HuH-7 (cell line): ENCODE measurements at regions not wholly inside any gene's neighbourhood (a gene's known extent, or its start where the extent isn't known, plus 50 kb on each side); places are given as distances from the start of the nearest gene placed in this dataset.
"Not testable (repeated sequence)": the region's sequence is repeated elsewhere in the genome, so short reads cannot be mapped to it uniquely, and the experiment has no call there.

ENCODE experiments used
- DNase-seq: peaks from one replicate; pipeline ENCODE4 v3.0.0; 2011; ENCODE audit warnings: low spot score

DNA sequence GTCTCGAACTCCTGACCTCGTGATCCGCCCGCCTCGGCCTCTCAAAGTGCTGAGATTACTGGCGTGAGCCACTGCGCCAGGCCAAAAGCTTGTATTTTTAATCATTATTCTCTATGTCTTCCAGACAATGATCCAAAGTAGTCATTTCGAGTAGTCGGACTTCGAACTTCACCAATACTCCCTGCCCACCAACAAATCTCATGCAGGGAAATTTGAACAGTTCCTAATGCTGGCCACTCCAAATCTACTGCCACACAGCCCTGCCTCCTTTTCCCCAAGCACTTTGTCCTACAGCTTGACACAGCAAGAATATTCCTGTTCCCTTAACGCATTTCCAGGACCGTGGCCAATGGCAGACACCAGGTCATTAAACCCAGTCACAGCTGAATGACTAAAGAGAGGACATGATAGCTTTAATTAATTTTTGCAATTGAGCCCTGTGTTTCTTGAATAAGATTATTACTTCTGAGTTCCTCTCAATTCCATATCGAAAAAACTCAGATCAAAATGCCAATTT is 142.3 kb upstream of the NRP1 start:
- peak; percentile 47 for DNase-seq

DNA sequence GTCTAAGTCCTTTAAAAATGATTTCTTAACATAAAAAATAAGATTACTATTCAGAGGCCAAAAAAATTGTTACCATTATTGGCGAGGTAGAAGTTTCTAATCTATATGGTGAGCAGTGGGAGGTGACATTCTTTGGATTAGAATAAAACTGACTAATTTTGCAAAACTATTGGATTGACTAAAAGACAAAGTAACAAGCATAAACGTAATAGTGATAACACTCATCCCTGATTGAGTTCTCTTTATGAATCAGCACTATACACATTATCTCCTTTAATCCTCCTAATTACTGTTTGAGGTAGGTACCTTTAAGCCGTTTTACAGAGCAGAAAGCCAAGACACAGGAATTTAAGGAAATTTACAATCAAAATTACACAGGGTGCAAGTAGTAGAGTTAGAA is 139.2 kb upstream of the NRP1 start:
- DNase-seq = no peak

DNA sequence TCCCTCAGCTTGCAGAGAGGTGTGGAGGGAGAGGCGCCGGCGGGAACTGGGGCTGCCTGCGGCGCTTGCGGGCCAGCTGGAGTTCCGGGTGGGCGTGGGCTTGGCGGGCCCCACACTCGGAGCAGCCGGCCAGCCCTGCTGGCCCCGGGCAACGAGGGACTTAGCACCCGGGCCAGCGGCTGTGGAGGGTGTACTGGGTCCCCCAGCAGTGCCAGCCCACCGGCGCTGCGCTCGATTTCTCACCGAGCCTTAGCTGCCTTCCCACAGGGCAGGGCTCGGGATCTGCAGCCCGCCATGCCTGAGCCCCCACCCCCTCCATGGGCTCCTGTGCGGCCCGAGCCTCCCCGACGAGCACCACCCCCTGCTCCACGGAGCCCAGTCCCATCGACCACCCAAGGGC is 133.5 kb upstream of the NRP1 start:
- DNase-seq = not testable (repeated sequence)

DNA sequence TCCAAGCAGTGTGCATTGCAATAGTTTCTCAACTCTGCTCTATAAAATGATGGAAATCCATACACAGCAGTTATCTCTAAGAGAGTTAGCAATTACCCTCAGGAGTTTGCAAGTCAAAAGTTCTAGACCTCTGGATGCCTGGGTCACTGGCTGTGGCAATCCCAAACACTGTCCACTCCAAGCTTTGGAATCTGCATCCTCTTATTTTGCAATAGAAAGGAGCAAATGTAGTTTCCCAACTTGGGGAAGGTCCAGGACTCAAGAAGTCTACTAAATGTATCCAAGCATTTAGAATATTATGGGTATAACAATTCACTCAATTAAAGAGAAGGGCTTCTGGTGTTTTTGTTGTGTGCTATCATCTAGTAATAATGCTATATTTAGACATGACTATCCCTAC is 131.3 kb upstream of the NRP1 start:
- no peak for DNase-seq

DNA sequence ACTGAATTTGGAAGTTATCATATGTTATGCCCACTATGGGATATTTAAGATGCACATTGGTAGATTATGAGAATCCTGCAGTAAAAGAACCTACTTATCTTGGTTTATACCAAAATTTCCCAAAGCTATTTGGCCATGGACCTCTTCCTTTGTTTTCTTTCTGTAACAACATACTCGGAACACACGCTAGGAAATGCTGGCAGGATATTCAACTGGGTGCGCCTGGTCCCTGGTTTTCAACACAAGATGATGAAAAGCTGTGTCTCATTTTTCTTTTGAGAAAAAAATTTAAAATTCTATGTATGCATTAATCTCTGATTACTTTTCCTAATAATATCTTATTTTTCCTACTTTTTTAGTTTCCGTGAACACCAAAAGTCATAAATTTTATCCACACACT is 128.5 kb upstream of the NRP1 start:
- DNase-seq = no peak

DNA sequence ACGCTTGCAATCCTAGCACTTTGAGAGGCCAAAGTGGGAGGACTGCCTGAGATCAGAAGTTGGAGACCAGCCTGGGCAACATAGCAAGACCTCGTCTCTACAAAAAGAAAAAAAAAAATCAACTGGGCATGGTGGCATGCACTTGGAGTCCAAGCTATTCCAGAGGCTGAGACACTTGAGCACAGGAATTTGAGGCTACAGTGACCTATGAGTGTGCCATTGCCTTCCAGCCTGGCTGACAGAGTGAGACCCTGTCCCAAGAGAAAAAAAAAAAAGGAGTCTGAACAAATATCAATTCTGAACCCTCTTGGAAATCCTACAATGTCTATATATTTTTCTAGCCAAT is 126.8 kb upstream of the NRP1 start:
- no peak for DNase-seq

DNA sequence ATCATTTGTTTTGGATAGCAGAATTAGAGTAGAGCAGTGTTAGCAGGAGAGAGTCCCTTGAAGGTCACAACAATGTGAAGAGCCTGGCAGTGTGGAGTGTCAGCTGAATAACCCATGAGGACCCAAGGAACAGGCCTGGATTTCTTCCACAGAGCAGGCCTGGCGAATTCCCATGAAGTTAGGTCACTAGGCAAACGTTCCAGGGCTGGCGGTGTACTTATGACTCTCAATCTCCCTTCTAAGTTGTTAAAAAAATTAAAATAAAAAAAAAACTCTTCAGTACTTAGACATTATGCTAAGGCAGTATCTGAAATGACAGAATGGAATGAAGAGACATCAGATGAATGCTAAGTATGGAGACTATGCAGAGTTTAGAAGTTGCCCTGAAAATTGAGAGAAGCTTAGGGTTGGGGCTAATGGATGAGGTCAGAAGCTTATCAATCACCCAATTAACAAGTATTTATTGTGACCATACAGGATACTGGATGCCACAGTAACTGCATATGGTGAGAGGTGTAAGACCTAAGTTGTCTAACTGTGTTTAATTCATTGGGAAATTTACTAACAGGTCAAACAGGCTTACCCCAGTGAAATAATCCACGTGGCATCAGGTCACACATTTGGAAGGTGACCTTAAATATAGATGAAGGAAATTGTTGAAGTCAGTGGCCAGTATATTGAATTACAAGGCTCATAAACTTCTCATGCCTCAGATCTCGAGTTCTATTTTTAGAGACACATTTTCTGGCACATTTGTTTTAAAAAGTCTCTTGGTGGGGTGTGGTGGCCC is 126.2 kb upstream of the NRP1 start:
- DNase-seq = no peak

DNA sequence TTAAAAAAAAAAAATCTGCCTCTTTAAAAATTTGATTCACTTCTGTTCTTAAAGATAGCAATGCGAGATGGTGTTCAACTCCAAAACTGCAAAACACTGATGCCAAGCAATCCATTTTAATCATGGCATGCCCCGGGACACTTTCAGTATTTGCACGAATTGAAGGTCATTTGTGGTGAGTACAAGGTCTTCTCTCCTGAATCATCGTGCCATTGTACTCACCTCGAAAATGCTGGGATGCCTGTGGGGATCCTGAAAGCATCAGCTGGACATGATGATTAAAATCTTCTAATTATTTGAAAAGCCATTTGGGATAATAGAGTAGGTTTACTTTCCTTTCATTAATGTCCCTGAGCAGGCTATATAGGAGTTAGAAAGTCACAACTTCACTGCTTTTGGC is 125.1 kb upstream of the NRP1 start:
- no peak for DNase-seq

- DNase-seq = peak; percentile 22
Observed at GRCh38 chr10:33455029-33455428, 120.6 kb upstream of the NRP1 start.

DNA sequence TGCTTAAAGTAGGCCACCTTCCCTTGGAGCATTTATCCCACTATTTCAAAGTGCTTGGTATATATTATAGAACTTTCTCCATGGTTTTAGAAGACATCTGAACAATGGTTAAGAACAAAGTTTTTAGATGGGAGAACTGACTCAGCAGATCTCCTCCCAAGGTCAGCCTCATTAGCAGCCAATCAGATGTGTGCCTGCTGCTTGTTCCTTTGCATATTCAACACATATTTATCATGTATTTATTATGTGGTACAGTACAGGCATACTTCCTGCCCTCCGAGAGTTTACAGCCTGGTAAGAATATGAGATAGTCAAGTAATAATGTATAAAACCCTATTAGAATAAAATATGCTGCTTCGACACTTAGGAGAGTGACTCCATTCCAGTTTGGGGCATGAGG is 120.1 kb upstream of the NRP1 start:
- no peak for DNase-seq

GRCh38 chr10:33453081-33454025 is 118.9 kb upstream of the NRP1 start:
- no peak for DNase-seq

DNA sequence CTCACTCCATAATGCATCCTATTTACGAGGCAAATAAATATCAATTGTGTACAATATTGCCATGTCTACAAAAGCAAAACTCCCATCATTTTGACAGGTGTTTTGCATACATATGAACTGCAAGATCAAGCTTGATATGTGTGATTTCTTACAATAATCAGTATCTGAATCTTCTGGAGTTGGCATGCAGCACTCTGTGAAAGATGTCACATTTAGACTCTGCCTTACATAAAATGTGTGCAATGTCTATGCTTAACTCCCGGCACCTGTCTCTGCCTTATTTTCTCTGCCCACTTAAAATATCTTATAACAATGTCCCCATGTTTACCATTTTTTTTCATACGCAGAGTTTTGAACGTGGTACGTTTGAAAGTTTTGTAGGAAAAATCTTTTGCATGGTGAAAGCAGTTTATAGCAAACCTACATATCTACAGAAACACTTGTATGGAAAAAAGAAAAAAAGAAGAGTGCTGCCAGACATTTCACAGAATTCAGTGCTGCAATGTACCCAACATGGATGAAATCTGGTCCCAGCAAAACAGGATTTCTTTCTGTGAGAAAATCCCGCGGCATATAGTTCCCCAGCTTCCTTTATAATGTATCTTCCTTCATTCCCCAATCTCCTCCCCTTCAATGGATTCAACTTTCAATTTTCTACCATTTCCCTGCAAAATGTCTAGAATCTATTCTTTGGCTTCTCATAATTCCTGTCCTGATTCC is 114.1 kb upstream of the NRP1 start:
- DNase-seq = no peak

DNA sequence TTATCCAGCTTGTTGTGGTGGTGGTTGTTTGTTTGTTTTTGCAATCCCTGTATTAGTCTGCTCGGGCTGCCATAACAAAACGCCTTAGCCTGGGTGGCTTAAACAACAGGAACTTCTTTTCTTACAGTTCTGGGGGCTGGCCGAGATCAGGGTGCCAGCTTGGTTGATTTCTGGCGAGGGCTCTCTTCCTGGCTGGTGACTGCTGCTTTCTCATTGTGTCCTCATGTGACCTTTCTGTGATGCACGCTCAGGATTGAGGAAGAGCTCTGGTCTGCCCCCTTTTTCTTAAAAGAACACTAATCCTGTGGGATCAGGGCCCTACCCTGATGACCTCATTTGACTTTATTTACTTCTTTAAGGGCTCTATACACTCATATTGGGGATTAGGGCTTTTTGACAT is 107.1 kb upstream of the NRP1 start:
- no peak for DNase-seq

DNA sequence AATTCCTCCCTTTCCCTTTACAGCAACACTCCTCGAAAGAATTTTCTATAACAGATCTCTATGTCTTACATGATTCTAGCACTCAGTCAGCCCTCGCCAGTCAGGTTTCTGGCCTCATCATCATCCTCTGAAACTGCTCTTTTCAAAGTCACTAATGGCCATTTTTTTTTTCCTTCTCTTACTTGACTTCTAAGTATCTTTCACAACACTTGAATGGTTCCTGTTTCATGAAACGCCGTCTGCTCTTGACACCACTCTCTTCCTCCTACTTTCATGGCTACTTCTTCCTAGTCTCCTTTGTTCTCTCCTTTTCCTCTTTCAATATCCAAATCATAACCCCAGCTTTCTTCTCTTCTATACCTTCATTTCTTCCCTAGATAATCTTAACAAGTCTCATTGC is 100.5 kb upstream of the NRP1 start:
- DNase-seq = no peak

DNA sequence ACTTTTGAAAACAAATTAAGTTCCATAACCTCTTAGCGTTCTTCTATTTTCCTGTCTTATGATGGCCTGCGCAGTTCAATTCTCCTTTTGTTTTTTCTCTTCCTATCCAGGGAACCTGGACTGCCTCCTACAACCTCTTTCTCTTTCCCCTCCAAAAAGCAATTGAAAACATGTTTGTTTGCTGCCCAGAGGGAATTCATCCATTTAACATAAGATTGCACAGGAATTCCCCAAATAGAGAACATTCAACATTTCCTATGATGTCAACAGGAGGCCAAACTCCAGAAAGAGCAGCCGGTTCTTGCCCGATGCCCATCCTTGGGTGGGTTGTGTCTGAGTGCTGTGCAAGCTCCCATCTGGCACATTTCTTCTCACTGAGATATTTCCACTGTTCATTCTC is 94.2 kb upstream of the NRP1 start:
- no peak for DNase-seq

DNA sequence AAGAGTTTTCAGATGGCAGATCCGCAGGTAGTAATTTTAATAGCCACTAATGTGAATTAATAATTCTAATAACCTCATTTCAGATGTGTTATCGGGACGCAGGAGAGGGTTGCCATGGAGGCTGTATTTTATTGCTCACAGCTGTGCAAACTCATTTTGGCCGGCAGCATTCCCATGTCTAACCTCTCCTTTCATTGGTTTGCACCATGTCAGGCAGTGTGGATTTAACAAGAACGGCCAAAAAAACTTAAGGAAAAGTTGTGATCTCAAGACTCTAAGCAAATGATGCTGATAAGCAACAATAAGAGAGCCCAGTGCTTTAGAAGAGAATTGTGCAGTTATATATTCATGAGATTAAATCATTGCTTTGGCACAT is 88.7 kb upstream of the NRP1 start:
- DNase-seq = no peak

- no peak for DNase-seq
Observed at GRCh38 chr10:33422471-33423153, 88.1 kb upstream of the NRP1 start.

DNA sequence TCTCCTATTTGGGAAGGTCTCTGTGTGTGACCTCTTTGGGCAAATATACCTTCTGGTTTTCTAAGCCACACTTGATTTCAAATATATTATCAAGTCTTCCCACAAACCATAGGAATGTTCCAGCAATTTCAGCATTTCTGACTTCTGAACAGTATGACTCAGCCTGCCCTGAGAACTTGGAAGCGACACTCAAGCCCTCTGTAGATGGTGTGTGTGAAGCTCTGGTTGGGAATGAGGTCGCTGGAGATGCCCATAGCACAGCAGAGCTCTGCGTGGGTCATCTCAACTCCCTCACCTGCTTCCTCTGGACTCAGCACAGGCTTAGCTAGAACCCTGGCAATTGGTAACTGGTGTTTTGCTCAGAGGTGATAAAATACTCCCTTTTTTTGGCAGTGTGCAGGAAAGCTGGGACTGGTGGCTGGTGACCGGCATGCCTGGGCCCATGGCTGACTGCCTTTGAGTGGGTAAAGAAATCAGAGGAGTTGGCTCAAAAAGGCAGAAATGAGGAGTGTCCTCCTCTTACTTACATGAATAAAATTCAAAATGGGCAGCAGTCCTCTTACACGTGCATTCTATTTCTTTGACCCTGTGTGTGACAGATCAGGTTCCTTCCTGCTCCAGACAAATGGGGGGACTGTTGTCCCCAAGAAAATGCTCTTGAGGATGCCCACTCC is 87.5 kb upstream of the NRP1 start:
- DNase-seq = no peak

- no peak for DNase-seq
Observed at GRCh38 chr10:33419311-33419710, 84.8 kb upstream of the NRP1 start.

- no peak for DNase-seq
Observed at GRCh38 chr10:33418301-33418700, 83.8 kb upstream of the NRP1 start.

- no peak for DNase-seq
Observed at GRCh38 chr10:33416691-33417090, 82.2 kb upstream of the NRP1 start.
